Activated CD4-positive, alpha-beta T cell treated with anti-CD3 and anti-CD28 coated beads, Interleukin-2, amount 10 ng/mL, durations not matched to agents 24 days and 14 days (primary cell): ENCODE measurements at regions not wholly inside any gene's neighbourhood (a gene's known extent, or its start where the extent isn't known, plus 50 kb on each side); places are given as distances from the start of the nearest gene placed in this dataset.

Experiments used
- DNase-seq: peaks from one replicate; pipeline ENCODE4 v3.0.0; 2022
- H3K27ac Mint-ChIP-seq: one replicate; pipeline ENCODE4 v1.8.0; 2022; ENCODE audit warnings: mild to moderate bottlenecking, mixed read lengths
- H3K27me3 Mint-ChIP-seq: one replicate; pipeline ENCODE4 v1.8.0; 2022; ENCODE audit warnings: mixed read lengths
- H3K36me3 Mint-ChIP-seq: one replicate; pipeline ENCODE4 v1.8.0; 2022; ENCODE audit warnings: low read depth, mild to moderate bottlenecking, mixed read lengths
- H3K4me1 Mint-ChIP-seq: one replicate; pipeline ENCODE4 v1.8.0; 2021; ENCODE audit warnings: mixed read lengths
- H3K4me3 Mint-ChIP-seq: one replicate; pipeline ENCODE4 v1.8.0; 2022; ENCODE audit warnings: mild to moderate bottlenecking, moderate library complexity, mixed read lengths
- H3K9me3 Mint-ChIP-seq: one replicate; pipeline ENCODE4 v1.8.0; 2021; ENCODE audit warnings: mixed read lengths
- intact Hi-C: fragments of 100-400 bp; cut with micrococcal nuclease; formaldehyde crosslinking; loops from one replicate; pipeline ENCODE4 v1.15.1; 2023

DNA sequence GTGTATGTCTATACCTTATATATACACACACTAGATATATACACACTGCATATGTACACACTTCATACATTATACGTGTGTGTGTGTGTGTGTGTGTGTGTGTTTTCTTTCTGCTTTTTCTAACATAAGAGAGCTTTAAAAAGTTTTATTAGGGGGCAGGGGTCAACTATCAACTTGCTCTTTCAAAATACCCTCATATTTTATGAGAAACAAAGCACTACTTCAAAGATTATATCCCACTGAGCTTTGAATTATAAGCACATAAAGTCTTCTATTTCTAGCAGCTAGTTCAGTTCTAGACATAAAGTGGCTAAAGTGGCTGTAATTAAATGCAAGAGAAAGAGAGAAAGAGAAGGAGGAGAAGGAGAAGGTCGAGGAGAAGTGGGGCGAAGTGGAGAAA is 1361.3 kb downstream of the ZPLD1 start:
- Mint-ChIP-seq H3K9me3 (no peaks in the 10 kb centered on the region), H3K27ac (no peak overlapping the region), H3K36me3 (no peaks in the 10 kb centered on the region), H3K4me3 (no peak overlapping the region), H3K4me1 (no peaks in the 10 kb centered on the region), H3K27me3 (no peaks in the 10 kb centered on the region)
- DNase-seq, result no peak
- intact Hi-C loops, result no loop called here

DNA sequence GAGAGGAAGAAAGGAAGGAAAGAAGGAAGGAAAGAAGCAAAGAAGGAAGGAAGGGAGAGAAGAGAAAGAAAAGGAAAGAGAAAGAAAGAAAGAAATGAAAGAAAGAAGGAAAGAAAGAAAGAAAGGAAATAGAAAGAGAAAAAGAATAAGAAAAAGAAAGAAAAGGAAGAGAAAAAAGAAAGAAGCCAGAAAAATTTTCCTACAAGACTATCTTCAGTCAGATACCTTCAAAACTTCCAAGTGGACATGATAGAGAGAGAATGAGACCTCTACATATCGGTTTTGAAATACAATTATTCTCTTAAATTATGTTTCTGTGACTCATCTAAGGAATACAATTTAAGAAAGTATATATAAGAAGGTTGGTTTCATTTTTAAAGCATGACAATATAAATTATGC is 1369.0 kb downstream of the ZPLD1 start:
- intact Hi-C loops, result no loop called here
- H3K27me3 Mint-ChIP-seq, result no peaks in the 10 kb centered on the region
- H3K4me1 Mint-ChIP-seq, result no peaks in the 10 kb centered on the region
- no peak overlapping the region for H3K4me3 Mint-ChIP-seq
- H3K9me3 Mint-ChIP-seq, result peaks cover 4% of the 10 kb centered on the region
- H3K27ac Mint-ChIP-seq, result no peak overlapping the region
- H3K36me3 Mint-ChIP-seq, result no peaks in the 10 kb centered on the region
- no peak for DNase-seq

DNA sequence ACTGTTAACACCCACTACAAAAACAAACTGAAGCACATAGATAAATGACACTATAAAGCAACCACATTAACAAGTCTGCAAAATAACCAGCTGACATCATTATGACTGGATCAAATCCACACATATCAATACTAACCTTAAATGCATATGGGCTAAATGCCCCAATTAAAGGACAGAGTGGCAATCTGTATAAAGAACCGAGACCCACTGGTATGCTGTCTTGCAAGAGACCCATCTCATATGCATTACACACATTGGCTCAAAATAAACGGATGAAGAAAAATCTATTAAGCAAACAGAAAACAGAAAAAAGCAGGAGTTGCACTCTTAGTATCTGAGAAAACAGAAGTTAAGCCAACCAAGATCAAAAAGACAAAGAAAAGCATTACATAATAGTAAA is 1375.4 kb downstream of the ZPLD1 start:
- Mint-ChIP-seq H3K9me3 (peaks cover 4% of the 10 kb centered on the region), H3K36me3 (no peaks in the 10 kb centered on the region), H3K27me3 (no peaks in the 10 kb centered on the region), H3K4me3 (no peak overlapping the region), H3K27ac (no peak overlapping the region), H3K4me1 (no peaks in the 10 kb centered on the region)
- no peak for DNase-seq
- intact Hi-C loops, result no loop called here

DNA sequence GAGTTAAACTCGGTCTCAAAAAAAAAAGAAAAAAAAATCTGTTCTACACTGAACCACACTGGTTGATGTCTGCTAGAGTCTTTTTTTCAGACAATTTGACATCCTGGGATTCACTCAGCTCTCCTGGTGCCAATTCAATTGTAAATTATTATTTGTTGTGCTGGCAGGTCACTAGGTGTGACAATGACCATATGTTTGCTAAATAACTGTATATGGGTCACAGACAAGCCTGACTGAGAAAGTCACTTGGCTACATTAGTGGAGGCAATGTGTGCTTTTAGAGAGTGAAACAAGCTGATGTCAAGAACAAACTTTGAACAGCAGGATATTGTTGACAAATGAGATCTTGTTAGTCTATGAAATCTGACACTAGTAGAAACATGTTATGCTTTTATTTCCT is 1379.1 kb downstream of the ZPLD1 start:
- no peak for DNase-seq
- H3K4me1 Mint-ChIP-seq, result no peaks in the 10 kb centered on the region
- intact Hi-C loops, result no loop called here
- H3K36me3 Mint-ChIP-seq, result no peaks in the 10 kb centered on the region
- H3K4me3 Mint-ChIP-seq, result no peak overlapping the region
- H3K9me3 Mint-ChIP-seq, result no peaks in the 10 kb centered on the region
- no peak overlapping the region for H3K27ac Mint-ChIP-seq
- no peaks in the 10 kb centered on the region for H3K27me3 Mint-ChIP-seq

DNA sequence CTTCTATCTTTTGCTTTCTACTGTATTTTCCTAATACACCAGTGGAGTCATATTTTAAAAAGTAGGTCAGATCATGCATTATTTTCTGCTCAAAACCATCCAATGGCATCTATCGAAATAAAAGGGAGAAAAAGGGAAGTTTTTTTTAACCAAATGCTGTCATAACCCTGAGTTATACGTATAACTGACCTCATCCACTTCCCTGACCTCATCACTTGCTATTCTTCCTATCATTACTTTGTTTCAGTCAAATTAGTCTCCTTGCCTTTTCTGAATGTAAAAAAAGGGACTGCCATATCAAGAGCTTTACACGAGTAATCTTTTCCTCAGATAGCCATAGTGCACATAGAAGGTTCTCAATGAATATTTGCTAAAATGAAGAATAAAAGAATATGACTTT is 1383.6 kb downstream of the ZPLD1 start:
- H3K27me3 Mint-ChIP-seq, result no peaks in the 10 kb centered on the region
- no peak overlapping the region for H3K27ac Mint-ChIP-seq
- H3K9me3 Mint-ChIP-seq, result no peaks in the 10 kb centered on the region
- no peak overlapping the region for H3K4me3 Mint-ChIP-seq
- no peak for DNase-seq
- intact Hi-C loops, result no loop called here
- no peaks in the 10 kb centered on the region for H3K4me1 Mint-ChIP-seq
- H3K36me3 Mint-ChIP-seq, result no peaks in the 10 kb centered on the region

DNA sequence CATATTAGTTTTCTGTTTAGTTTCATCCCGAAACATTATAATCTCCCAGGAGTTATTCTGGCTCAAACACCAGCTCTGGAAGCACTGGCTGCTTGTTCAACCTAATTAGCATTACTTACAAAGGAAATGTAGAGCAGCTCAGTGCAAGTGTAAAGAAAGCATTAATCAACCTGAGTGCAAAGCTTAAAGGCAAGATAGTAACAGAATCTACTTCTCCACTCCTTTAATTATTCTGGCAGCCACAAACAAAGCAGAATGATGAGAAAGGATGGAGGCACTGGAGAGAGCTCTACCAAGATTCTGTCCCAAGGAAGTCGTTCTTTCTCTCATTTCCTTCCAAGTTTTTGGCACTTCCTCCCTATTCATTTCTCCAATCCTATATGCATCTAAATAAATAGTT is 1384.0 kb downstream of the ZPLD1 start:
- Mint-ChIP-seq H3K4me3 (no peak overlapping the region), H3K27me3 (no peaks in the 10 kb centered on the region), H3K9me3 (no peaks in the 10 kb centered on the region), H3K4me1 (no peaks in the 10 kb centered on the region), H3K36me3 (no peaks in the 10 kb centered on the region), H3K27ac (no peak overlapping the region)
- no peak for DNase-seq
- intact Hi-C loops, result no loop called here

DNA sequence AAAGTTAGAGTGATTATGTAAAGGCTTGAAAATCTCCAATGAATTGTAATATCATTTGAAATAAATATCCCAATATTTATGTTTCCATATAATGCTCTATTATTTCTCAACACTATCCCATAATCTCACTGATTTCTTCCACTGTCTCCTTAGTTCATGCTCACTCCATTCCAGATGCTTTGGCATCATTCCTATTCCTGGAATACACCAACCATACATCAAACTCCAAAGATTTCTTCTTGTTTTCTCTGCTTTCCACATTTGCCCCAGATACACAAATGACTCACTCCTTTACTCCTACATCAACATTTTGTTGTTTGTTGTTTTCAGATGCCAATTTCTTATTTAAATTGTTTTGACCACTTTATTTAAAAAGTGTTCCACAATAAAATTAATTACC is 1390.8 kb downstream of the ZPLD1 start:
- no peak overlapping the region for H3K27ac Mint-ChIP-seq
- DNase-seq, result no peak
- no peaks in the 10 kb centered on the region for H3K36me3 Mint-ChIP-seq
- H3K27me3 Mint-ChIP-seq, result no peaks in the 10 kb centered on the region
- no peaks in the 10 kb centered on the region for H3K4me1 Mint-ChIP-seq
- no peak overlapping the region for H3K4me3 Mint-ChIP-seq
- no peaks in the 10 kb centered on the region for H3K9me3 Mint-ChIP-seq
- intact Hi-C loops, result no loop called here

DNA sequence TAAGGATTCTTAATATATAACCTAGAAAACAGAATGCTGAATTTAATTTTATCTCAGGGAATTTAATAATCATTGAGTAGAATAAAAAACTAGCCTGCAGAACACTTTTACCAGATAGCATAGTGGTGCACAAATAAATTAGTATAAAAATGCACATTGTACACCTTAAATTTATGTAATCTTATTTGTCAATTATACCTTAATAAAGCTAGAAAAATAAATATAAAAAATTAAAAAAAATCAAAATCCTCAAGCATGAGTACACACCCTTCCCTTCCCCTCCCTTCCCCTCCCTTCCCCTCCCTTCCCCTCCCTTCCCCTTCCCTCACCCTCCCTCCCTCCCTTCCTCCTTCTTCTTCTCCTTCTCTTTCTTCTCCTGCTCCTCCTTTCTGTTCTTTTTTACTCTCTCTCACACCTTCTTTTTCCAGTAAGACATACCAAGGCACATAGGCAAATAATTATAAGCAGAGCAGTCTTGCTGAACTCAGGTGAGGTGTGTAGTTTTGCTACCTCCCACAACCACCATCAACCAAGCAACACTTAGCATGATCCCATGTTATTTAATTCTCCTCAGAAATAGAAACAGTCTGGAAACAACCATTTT is 1395.0 kb downstream of the ZPLD1 start:
- H3K36me3 Mint-ChIP-seq, result no peaks in the 10 kb centered on the region
- intact Hi-C loops, result no loop called here
- H3K27me3 Mint-ChIP-seq, result no peaks in the 10 kb centered on the region

DNA sequence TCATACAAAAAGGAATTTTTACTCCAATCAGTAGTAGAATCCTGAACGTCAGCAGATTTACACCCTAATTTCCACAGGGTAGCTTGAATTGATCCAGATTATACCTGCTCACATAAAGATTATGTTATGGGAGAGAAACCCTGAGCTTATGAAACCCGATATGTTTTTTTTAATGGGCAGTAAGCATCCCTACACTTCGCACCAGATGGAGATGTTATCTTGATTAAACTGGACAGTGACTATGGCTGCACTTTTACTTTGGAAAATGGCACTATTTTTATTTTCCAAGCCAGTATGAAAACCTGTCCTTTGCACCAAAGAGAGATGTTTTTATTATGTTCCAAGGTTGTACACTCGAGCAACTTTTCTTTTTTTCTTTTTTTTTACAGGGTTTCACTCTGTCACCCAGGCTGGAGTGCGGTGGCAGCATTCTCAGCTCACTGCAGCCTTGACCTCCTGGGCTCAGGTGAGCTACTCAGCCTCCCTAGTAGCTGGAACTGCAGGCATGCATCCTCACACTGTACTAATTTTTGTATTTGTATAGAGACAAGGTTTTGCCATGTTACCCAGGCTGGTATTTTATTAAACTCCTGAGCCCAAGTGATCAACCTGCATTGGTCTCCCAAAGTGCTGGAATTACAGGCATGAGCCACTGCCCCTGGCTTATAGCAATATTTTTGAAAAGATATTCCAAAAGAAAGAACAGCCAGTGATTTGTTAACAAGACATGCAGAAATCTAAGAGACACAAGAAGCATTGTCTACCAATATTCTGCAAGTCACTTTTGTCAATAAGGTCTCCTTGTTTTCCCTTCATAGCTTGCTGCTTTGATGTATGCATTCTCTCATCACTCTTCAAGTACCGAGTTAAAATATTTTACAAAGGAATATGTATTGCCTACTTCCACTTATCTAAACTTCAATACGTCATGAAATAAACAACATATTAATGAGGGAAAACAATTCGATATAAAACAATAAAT is 1412.6 kb downstream of the ZPLD1 start:
- DNase-seq, result no peak
- Mint-ChIP-seq H3K27me3 (no peaks in the 10 kb centered on the region), H3K4me3 (no peak overlapping the region), H3K9me3 (no peaks in the 10 kb centered on the region), H3K36me3 (no peaks in the 10 kb centered on the region), H3K4me1 (no peaks in the 10 kb centered on the region), H3K27ac (no peak overlapping the region)
- intact Hi-C loops, result no loop called here

More for the DNA sequence above, 1395.0 kb downstream of the ZPLD1 start:
- Mint-ChIP-seq H3K4me3 (no peak overlapping the region), H3K27ac (no peak overlapping the region), H3K9me3 (no peaks in the 10 kb centered on the region), H3K4me1 (no peaks in the 10 kb centered on the region)
- no peak for DNase-seq

DNA sequence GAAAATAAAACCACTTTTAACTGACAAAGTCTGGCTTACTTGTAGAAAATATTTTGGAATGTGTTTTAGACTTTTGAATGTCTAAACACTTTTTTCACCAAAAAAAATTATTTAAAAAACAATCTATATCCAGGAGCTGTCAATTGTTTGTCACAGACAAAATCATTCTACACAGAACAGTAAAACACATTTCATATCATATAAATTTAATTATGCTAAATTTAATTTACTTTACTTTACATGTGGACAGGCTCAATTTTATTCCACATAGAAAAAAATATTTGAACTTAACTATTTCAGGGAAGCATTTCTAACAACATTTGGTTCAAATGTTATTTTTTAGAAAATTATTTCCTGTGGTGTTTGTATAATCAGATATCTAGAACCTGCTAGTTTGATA is 1417.0 kb downstream of the ZPLD1 start:
- H3K4me3 Mint-ChIP-seq, result no peak overlapping the region
- H3K36me3 Mint-ChIP-seq, result no peaks in the 10 kb centered on the region
- no peaks in the 10 kb centered on the region for H3K27me3 Mint-ChIP-seq
- no peak for DNase-seq
- intact Hi-C loops, result no loop called here
- no peak overlapping the region for H3K27ac Mint-ChIP-seq
- no peaks in the 10 kb centered on the region for H3K9me3 Mint-ChIP-seq
- no peaks in the 10 kb centered on the region for H3K4me1 Mint-ChIP-seq

DNA sequence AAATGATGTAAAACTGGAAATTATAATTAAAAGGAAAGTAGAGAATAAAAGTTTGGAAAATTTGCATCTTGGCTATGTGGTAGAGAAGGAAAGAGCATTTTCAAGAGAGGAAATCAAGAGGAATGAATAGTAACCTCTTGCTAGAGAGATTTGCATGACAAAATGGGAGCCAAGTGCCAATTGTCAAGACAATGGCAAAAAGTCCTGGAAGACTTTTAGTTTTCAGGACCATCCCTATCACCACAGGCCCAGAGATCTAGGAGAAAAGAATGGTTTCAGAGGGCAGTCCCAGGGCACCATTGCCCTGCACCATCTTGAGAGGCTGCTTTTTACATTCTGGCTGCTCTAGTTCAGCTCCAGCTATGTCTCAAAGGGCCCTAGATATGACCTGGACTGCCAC is 1427.6 kb downstream of the ZPLD1 start:
- Mint-ChIP-seq H3K4me1 (no peaks in the 10 kb centered on the region), H3K9me3 (no peaks in the 10 kb centered on the region)
- no peak for DNase-seq

DNA sequence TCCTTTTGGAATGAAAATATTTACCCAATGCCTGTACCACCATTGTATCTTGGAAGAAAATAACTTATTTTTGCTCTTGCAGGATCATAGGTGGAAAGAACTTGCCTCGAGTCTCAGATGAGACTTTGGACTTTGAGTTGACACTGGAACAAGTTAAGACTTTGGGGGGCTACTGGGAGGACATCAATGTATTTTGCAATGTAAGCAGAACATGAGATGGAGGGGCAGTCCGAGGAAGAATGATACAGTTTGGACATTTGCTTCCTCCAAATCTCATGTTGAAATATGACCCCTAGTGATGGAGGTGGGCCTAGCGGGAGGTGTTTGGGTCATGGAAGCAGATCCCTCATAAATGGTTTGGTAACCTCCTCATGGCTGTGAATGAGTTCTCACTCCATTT is 1428.6 kb downstream of the ZPLD1 start:
- H3K4me1 Mint-ChIP-seq, result no peaks in the 10 kb centered on the region
- no peaks in the 10 kb centered on the region for H3K36me3 Mint-ChIP-seq
- no peaks in the 10 kb centered on the region for H3K9me3 Mint-ChIP-seq
- DNase-seq, result no peak
- no peak overlapping the region for H3K4me3 Mint-ChIP-seq
- H3K27me3 Mint-ChIP-seq, result no peaks in the 10 kb centered on the region
- intact Hi-C loops, result no loop called here
- no peak overlapping the region for H3K27ac Mint-ChIP-seq

More for the DNA sequence above, 1427.6 kb downstream of the ZPLD1 start:
- Mint-ChIP-seq H3K27me3 (no peaks in the 10 kb centered on the region), H3K36me3 (no peaks in the 10 kb centered on the region), H3K27ac (no peak overlapping the region), H3K4me3 (no peak overlapping the region)
- intact Hi-C loops, result no loop called here

DNA sequence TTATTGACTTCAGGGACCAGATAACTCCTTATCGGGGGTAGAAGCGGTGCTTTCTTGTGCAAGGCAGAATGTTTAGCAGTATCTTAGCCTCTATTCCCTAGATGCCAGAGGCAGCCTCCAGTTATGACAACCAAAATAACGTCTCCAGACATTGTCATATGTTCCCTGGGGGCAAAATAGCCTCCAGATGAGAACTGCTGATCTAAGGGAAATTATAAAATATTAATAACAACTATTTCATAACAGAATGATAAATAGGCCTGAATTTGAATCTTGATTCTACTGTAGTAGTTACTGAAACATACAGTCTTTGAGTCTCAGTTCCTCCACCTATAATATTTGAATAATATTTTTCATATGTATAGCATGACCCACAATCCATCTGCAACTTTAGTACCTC is 1431.3 kb downstream of the ZPLD1 start:
- H3K9me3 Mint-ChIP-seq, result no peaks in the 10 kb centered on the region
- intact Hi-C loops, result no loop called here
- H3K27me3 Mint-ChIP-seq, result no peaks in the 10 kb centered on the region

DNA sequence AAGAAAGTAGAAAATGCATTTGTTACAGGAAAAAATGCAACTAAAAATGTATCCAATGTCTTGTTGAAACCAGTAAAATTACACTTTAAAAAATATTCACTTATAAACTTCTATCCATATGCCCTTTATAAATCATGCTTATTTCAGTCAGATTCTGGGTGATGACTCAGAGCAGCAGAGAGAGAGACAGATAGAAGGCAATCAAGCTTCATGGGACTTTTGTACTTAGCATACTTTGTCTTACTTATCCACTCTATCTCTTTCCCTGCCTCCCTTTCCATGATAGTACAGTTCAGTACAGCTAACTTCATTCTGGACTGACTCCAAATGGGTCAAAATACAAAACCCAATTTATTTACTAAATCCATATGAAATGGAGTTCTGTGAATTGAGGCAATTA is 1438.2 kb downstream of the ZPLD1 start:
- intact Hi-C loops, result no loop called here
- Mint-ChIP-seq H3K4me1 (no peaks in the 10 kb centered on the region), H3K4me3 (no peak overlapping the region), H3K36me3 (no peaks in the 10 kb centered on the region), H3K27me3 (no peaks in the 10 kb centered on the region), H3K27ac (no peak overlapping the region), H3K9me3 (no peaks in the 10 kb centered on the region)
- DNase-seq, result no peak

More for the DNA sequence above, 1431.3 kb downstream of the ZPLD1 start:
- Mint-ChIP-seq H3K4me3 (no peak overlapping the region), H3K4me1 (no peaks in the 10 kb centered on the region), H3K27ac (no peak overlapping the region), H3K36me3 (no peaks in the 10 kb centered on the region)
- no peak for DNase-seq
